HL-60 (cell line): ENCODE measurements at regions not wholly inside any gene's neighbourhood (a gene's known extent, or its start where the extent isn't known, plus 50 kb on each side); places are given as distances from the start of the nearest gene placed in this dataset.

Experiments used
- GABPA ChIP-seq: IDR thresholded peaks from 2 replicates; pipeline ENCODE4 v1.6.1; 2012; ENCODE audit warnings: low read depth
- POLR2AphosphoS5 ChIP-seq: IDR thresholded peaks from 2 replicates; pipeline ENCODE4 v1.6.1; 2012; ENCODE audit warnings: low read depth
- SPI1 ChIP-seq: IDR thresholded peaks from 2 replicates; pipeline ENCODE4 v1.6.1; 2012; ENCODE audit warnings: low read depth, mild to moderate bottlenecking, borderline replicate concordance
- TF ChIP-seq, protein P1 (sequence below): IDR thresholded peaks from one replicate; pipeline ENCODE4 v1.5.1; 2011; ENCODE audit warnings: low read length, control low read depth, inconsistent platforms; ENCODE audit not compliant: insufficient read depth
- TF ChIP-seq, protein P2 (sequence below): IDR thresholded peaks from 2 replicates; pipeline ENCODE4 v1.6.1; 2012; ENCODE audit warnings: low read depth; ENCODE audit not compliant: insufficient replicate concordance

DNA sequence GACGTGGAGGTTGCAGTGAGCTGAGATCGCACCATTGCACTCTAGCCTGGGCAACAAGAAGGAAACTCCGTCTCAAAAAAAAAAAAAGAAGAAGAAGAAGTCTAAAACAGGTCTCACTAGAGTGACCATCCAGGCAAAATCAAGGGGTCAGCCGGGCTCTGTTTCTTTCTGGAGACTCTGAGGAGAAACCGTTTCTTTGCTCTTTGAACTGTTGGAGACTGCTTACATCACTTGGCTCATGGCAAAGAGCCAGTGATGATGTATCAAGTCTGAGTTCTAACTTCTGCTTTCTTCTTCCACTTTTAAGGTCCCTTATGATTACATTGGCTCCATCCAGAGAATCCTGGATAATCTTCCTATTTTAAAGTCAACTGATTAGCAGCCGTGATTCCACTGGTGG lies 306.8 kb downstream of the WDR11 start:
- TF ChIP-seq, protein P1, sequence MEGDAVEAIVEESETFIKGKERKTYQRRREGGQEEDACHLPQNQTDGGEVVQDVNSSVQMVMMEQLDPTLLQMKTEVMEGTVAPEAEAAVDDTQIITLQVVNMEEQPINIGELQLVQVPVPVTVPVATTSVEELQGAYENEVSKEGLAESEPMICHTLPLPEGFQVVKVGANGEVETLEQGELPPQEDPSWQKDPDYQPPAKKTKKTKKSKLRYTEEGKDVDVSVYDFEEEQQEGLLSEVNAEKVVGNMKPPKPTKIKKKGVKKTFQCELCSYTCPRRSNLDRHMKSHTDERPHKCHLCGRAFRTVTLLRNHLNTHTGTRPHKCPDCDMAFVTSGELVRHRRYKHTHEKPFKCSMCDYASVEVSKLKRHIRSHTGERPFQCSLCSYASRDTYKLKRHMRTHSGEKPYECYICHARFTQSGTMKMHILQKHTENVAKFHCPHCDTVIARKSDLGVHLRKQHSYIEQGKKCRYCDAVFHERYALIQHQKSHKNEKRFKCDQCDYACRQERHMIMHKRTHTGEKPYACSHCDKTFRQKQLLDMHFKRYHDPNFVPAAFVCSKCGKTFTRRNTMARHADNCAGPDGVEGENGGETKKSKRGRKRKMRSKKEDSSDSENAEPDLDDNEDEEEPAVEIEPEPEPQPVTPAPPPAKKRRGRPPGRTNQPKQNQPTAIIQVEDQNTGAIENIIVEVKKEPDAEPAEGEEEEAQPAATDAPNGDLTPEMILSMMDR: no peak
- TF ChIP-seq POLR2AphosphoS5 (0 out of 2 replicates have a peak, but pooled peaks have one; percentile 35), SPI1 (no peak), GABPA (no peak)
- TF ChIP-seq, protein P2, sequence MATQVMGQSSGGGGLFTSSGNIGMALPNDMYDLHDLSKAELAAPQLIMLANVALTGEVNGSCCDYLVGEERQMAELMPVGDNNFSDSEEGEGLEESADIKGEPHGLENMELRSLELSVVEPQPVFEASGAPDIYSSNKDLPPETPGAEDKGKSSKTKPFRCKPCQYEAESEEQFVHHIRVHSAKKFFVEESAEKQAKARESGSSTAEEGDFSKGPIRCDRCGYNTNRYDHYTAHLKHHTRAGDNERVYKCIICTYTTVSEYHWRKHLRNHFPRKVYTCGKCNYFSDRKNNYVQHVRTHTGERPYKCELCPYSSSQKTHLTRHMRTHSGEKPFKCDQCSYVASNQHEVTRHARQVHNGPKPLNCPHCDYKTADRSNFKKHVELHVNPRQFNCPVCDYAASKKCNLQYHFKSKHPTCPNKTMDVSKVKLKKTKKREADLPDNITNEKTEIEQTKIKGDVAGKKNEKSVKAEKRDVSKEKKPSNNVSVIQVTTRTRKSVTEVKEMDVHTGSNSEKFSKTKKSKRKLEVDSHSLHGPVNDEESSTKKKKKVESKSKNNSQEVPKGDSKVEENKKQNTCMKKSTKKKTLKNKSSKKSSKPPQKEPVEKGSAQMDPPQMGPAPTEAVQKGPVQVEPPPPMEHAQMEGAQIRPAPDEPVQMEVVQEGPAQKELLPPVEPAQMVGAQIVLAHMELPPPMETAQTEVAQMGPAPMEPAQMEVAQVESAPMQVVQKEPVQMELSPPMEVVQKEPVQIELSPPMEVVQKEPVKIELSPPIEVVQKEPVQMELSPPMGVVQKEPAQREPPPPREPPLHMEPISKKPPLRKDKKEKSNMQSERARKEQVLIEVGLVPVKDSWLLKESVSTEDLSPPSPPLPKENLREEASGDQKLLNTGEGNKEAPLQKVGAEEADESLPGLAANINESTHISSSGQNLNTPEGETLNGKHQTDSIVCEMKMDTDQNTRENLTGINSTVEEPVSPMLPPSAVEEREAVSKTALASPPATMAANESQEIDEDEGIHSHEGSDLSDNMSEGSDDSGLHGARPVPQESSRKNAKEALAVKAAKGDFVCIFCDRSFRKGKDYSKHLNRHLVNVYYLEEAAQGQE: no peak
